B cell (primary cell): ENCODE measurements at regions not wholly inside any gene's neighbourhood (a gene's known extent, or its start where the extent isn't known, plus 50 kb on each side); places are given as distances from the start of the nearest gene placed in this dataset.

Source experiments
- CTCF ChIP-seq: fragments of 200-600 bp; IDR thresholded peaks from one replicate; pipeline ENCODE4 v1.8.0; 2022; ENCODE audit warnings: antibody characterized with exemption, mild to moderate bottlenecking
- EZH2 ChIP-seq: IDR thresholded peaks from 2 replicates; pipeline ENCODE4 v1.6.1; 2012; ENCODE audit warnings: borderline replicate concordance, low read depth, mild to moderate bottlenecking, moderate library complexity, low read length; ENCODE audit not compliant: insufficient read depth, poor library complexity, severe bottlenecking

GRCh38 chr7:116398672-116399071 lies 100.9 kb upstream of the CAV2 start:
- TF ChIP-seq CTCF (no peak), EZH2 (no peak)
